Fibroblast of skin of right biceps (primary cell): ENCODE measurements at regions not wholly inside any gene's neighbourhood (a gene's known extent, or its start where the extent isn't known, plus 50 kb on each side); places are given as distances from the start of the nearest gene placed in this dataset.
A peak's percentile ranks its signal among the peaks of the same experiment; 100 is the strongest.

Source experiments
- DNase-seq: peaks from one replicate; pipeline ENCODE4 v3.0.0-alpha.2; 2013

- no peak for DNase-seq
These were observed 155.6 kb upstream of the HAAO start for GRCh38 chr2:42947809-42948600.

GRCh38 chr2:42944779-42945415, 152.5 kb upstream of the HAAO start:
- peak; percentile 37 for DNase-seq

- DNase-seq: no peak
These were observed 150.7 kb upstream of the HAAO start for GRCh38 chr2:42942990-42943493.

- DNase-seq: no peak
These were observed 150.0 kb upstream of the HAAO start for GRCh38 chr2:42942214-42942989.

- no peak for DNase-seq
These were observed 149.3 kb upstream of the HAAO start for GRCh38 chr2:42941633-42942176.

- no peak for DNase-seq
These were observed 147.2 kb upstream of the HAAO start for GRCh38 chr2:42939411-42940206.

GRCh38 chr2:42938671-42939370, 146.4 kb upstream of the HAAO start:
- no peak for DNase-seq

GRCh38 chr2:42937171-42937875, 144.9 kb upstream of the HAAO start:
- DNase-seq: no peak

GRCh38 chr2:42935692-42936671, 143.6 kb upstream of the HAAO start:
- DNase-seq: no peak

- no peak for DNase-seq
These were observed 142.3 kb upstream of the HAAO start for GRCh38 chr2:42934580-42935186.

GRCh38 chr2:42933824-42934254, 141.5 kb upstream of the HAAO start:
- DNase-seq: no peak

GRCh38 chr2:42932271-42933151, 140.1 kb upstream of the HAAO start:
- DNase-seq: no peak

- peak; percentile 72 for DNase-seq
These were observed 139.4 kb upstream of the HAAO start for GRCh38 chr2:42931818-42932195.

GRCh38 chr2:42931146-42931817, 138.9 kb upstream of the HAAO start:
- peak; percentile 28 for DNase-seq

GRCh38 chr2:42930025-42930581, 137.7 kb upstream of the HAAO start:
- DNase-seq: peak; percentile 63

- no peak for DNase-seq
These were observed 137.2 kb upstream of the HAAO start for GRCh38 chr2:42929546-42930024.
